ENCODE measurements at regions not wholly inside any gene's neighbourhood (a gene's known extent, or its start where the extent isn't known, plus 50 kb on each side); places are given as distances from the start of the nearest gene placed in this dataset.

DNA sequence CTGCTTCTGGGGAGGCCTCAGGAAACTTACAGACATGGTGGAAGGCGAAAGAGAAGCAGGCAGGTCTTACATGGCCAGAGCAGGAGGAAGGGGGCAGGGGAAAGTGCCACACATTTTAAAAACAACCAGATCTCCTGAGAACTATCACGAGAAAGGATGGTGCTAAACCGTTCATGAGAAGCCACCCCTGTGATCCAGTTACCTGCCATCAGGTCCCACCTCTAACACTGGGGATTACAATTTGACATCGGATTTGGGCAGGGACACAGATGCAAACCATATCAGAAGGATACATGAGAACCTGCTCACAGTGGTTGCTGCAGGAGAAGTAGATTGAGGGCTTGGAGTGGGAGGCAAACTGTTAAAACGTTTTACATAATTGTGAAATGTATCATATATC lies 152.2 kb downstream of the ADAMTS15 start:
- TF ChIP-seq, protein P1, sequence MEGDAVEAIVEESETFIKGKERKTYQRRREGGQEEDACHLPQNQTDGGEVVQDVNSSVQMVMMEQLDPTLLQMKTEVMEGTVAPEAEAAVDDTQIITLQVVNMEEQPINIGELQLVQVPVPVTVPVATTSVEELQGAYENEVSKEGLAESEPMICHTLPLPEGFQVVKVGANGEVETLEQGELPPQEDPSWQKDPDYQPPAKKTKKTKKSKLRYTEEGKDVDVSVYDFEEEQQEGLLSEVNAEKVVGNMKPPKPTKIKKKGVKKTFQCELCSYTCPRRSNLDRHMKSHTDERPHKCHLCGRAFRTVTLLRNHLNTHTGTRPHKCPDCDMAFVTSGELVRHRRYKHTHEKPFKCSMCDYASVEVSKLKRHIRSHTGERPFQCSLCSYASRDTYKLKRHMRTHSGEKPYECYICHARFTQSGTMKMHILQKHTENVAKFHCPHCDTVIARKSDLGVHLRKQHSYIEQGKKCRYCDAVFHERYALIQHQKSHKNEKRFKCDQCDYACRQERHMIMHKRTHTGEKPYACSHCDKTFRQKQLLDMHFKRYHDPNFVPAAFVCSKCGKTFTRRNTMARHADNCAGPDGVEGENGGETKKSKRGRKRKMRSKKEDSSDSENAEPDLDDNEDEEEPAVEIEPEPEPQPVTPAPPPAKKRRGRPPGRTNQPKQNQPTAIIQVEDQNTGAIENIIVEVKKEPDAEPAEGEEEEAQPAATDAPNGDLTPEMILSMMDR (IDR thresholded peaks at IDR 0.05; ENCODE audit: unreplicated experiment): no peak
- Mint-ChIP-seq H3K27ac (ENCODE audit: unreplicated experiment) (peak overlapping the region; percentile 44), H3K4me1 (ENCODE audit: unreplicated experiment) (peaks cover 12% of the 10 kb centered on the region), H3K27me3 (ENCODE audit: unreplicated experiment) (peaks cover 5% of the 10 kb centered on the region), H3K9me3 (ENCODE audit: unreplicated experiment) (no peaks in the 10 kb centered on the region), H3K4me3 (ENCODE audit: unreplicated experiment) (no peak overlapping the region), H3K36me3 (ENCODE audit: low read depth, unreplicated experiment) (no peaks in the 10 kb centered on the region)
- DNase-seq (ENCODE audit: low spot score): no peak

DNA sequence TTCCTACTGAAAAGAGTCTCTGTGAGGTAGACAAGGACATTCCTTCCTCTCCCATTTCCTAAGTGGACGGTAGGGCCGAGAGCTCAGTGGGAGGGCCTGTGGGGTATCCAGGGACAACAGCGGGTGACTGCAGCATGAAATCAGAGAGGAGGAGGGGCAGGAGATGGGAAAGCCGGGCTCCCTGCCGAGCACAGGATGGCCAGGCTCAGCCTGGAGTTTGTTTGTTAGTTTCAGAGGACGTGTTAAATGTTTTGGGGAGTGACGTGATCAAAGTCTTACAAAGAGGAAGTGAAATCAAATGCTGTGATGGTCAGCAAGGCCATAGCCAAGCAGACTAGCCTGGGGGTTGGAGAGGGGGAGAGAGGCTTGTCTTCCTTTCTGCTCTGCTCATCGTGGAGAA lies 152.7 kb downstream of the ADAMTS15 start:
- peaks cover 12% of the 10 kb centered on the region for H3K4me1 Mint-ChIP-seq (ENCODE audit: unreplicated experiment)
- peaks cover 5% of the 10 kb centered on the region for H3K27me3 Mint-ChIP-seq (ENCODE audit: unreplicated experiment)
- no peaks in the 10 kb centered on the region for H3K36me3 Mint-ChIP-seq (ENCODE audit: low read depth, unreplicated experiment)
- no peak overlapping the region for H3K4me3 Mint-ChIP-seq (ENCODE audit: unreplicated experiment)
- no peaks in the 10 kb centered on the region for H3K9me3 Mint-ChIP-seq (ENCODE audit: unreplicated experiment)
- DNase-seq (ENCODE audit: low spot score): peak; percentile 8
- TF ChIP-seq, protein P1 (IDR thresholded peaks at IDR 0.05; ENCODE audit: unreplicated experiment): no peak
- H3K27ac Mint-ChIP-seq (ENCODE audit: unreplicated experiment): peak overlapping the region; percentile 43

GRCh38 chr11:130601764-130602460 lies 153.5 kb downstream of the ADAMTS15 start:
- H3K4me1 Mint-ChIP-seq (ENCODE audit: unreplicated experiment): peaks cover 12% of the 10 kb centered on the region
- TF ChIP-seq, protein P1 (IDR thresholded peaks at IDR 0.05; ENCODE audit: unreplicated experiment): no peak
- no peaks in the 10 kb centered on the region for H3K36me3 Mint-ChIP-seq (ENCODE audit: low read depth, unreplicated experiment)
- peaks cover 5% of the 10 kb centered on the region for H3K27me3 Mint-ChIP-seq (ENCODE audit: unreplicated experiment)
- no peak overlapping the region for H3K4me3 Mint-ChIP-seq (ENCODE audit: unreplicated experiment)
- no peaks in the 10 kb centered on the region for H3K9me3 Mint-ChIP-seq (ENCODE audit: unreplicated experiment)
- no peak overlapping the region for H3K27ac Mint-ChIP-seq (ENCODE audit: unreplicated experiment)
- no peak for DNase-seq (ENCODE audit: low spot score)

- no peak for DNase-seq (ENCODE audit: low spot score)
- Mint-ChIP-seq H3K36me3 (ENCODE audit: low read depth, unreplicated experiment) (no peaks in the 10 kb centered on the region), H3K27ac (ENCODE audit: unreplicated experiment) (no peak overlapping the region)
Observed at GRCh38 chr11:130602641-130603334, 154.3 kb downstream of the ADAMTS15 start.

More at GRCh38 chr11:130602641-130603334, 154.3 kb downstream of the ADAMTS15 start:
- TF ChIP-seq, protein P1 (IDR thresholded peaks at IDR 0.05; ENCODE audit: unreplicated experiment): no peak
- peaks cover 12% of the 10 kb centered on the region for H3K4me1 Mint-ChIP-seq (ENCODE audit: unreplicated experiment)
- H3K27me3 Mint-ChIP-seq (ENCODE audit: unreplicated experiment): peaks cover 5% of the 10 kb centered on the region
- H3K4me3 Mint-ChIP-seq (ENCODE audit: unreplicated experiment): no peak overlapping the region
- no peaks in the 10 kb centered on the region for H3K9me3 Mint-ChIP-seq (ENCODE audit: unreplicated experiment)
